ENCODE measurements at regions not wholly inside any gene's neighbourhood (a gene's known extent, or its start where the extent isn't known, plus 50 kb on each side); places are given as distances from the start of the nearest gene placed in this dataset.
A peak's percentile ranks its signal among the peaks of the same experiment; 100 is the strongest.
"Not testable (repeated sequence)": the region's sequence is repeated elsewhere in the genome, so short reads cannot be mapped to it uniquely, and the experiment has no call there.

- TF ChIP-seq, protein P1, sequence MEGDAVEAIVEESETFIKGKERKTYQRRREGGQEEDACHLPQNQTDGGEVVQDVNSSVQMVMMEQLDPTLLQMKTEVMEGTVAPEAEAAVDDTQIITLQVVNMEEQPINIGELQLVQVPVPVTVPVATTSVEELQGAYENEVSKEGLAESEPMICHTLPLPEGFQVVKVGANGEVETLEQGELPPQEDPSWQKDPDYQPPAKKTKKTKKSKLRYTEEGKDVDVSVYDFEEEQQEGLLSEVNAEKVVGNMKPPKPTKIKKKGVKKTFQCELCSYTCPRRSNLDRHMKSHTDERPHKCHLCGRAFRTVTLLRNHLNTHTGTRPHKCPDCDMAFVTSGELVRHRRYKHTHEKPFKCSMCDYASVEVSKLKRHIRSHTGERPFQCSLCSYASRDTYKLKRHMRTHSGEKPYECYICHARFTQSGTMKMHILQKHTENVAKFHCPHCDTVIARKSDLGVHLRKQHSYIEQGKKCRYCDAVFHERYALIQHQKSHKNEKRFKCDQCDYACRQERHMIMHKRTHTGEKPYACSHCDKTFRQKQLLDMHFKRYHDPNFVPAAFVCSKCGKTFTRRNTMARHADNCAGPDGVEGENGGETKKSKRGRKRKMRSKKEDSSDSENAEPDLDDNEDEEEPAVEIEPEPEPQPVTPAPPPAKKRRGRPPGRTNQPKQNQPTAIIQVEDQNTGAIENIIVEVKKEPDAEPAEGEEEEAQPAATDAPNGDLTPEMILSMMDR (IDR thresholded peaks at IDR 0.05; ENCODE audit: control insufficient read depth, insufficient read depth, low read depth, low read length, missing control alignments) = no peak
- no peak overlapping the region for H3K4me3 ChIP-seq (ENCODE audit: control insufficient read depth, low read depth, low read length)
- no peak for DNase-seq (ENCODE audit: low read depth)
Observed at GRCh38 chr1:98286656-98287055, 365.8 kb upstream of the DPYD start.

DNA sequence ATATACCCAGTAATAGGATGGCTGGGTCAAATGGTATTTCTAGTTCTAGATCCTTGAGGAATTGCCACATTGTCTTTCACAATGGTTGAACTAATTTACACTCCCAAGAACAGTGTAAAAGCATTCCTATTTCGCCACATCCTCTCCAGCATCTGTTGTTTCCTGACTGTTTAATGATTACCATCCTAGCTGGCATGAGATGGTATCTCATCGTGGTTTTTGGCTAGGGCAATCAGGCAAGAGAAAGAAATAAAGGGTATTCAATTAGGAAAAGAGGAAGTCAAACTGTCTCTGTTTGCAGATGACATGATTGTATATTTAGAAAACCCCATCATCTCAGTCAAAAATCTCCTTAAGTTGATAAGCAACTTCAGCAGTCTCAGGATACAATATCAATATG lies 364.5 kb upstream of the DPYD start:
- not testable (repeated sequence) for H3K4me3 ChIP-seq (ENCODE audit: control insufficient read depth, low read depth, low read length); DNase-seq (ENCODE audit: low read depth)

GRCh38 chr1:98280049-98280448 lies 359.2 kb upstream of the DPYD start:
- H3K4me3 ChIP-seq (ENCODE audit: control insufficient read depth, low read depth, low read length) = no peak overlapping the region
- TF ChIP-seq, protein P1 (IDR thresholded peaks at IDR 0.05; ENCODE audit: control insufficient read depth, insufficient read depth, low read depth, low read length, missing control alignments) = no peak
- no peak for DNase-seq (ENCODE audit: low read depth)

DNA sequence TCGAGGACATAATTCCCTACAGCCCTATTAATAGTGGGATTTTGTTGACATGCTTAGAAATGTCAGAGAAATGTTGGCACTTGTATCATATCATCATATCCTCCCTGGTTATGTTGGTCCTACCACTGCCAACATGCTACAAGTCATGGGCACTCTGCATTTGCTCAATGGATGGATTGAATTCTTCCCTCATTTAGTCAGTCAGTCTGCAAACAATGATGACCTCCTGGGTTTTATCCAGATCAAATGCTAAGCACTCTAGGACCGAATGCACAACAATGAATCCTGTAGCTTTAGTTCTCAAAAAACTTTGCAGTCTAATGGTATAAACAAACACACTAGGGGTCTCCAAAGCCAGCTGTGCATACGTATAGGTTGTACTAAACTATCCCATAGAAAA lies 357.2 kb upstream of the DPYD start:
- DNase-seq (ENCODE audit: low read depth) = no peak
- TF ChIP-seq, protein P1 (IDR thresholded peaks at IDR 0.05; ENCODE audit: control insufficient read depth, insufficient read depth, low read depth, low read length, missing control alignments) = no peak
- no peak overlapping the region for H3K4me3 ChIP-seq (ENCODE audit: control insufficient read depth, low read depth, low read length)

- no peak overlapping the region for H3K4me3 ChIP-seq (ENCODE audit: control insufficient read depth, low read depth, low read length)
- TF ChIP-seq, protein P1 (IDR thresholded peaks at IDR 0.05; ENCODE audit: control insufficient read depth, insufficient read depth, low read depth, low read length, missing control alignments) = no peak
- peak; percentile 8 for DNase-seq (ENCODE audit: low read depth)
Observed at GRCh38 chr1:98277118-98277517, 356.3 kb upstream of the DPYD start.

DNA sequence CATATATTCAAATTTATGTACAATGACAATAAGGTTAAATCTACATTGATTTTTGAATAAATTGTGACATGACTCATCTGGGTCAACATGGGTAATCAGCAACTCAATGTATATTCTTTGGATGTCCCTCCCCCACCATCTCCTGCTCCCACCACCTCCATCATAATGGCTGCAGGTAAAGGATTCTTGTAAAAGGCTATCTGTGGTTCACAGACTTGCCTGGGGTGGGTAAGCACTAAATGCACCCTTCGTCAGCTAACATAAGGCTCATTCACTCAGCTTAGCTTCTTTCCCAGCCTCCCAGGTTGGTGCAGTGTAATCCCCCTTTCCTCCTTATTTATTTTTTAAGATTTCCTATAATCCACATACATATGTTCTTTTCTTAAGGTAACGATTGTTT lies 355.7 kb upstream of the DPYD start:
- H3K4me3 ChIP-seq (ENCODE audit: control insufficient read depth, low read depth, low read length) = no peak overlapping the region
- TF ChIP-seq, protein P1 (IDR thresholded peaks at IDR 0.05; ENCODE audit: control insufficient read depth, insufficient read depth, low read depth, low read length, missing control alignments) = no peak
- no peak for DNase-seq (ENCODE audit: low read depth)

DNA sequence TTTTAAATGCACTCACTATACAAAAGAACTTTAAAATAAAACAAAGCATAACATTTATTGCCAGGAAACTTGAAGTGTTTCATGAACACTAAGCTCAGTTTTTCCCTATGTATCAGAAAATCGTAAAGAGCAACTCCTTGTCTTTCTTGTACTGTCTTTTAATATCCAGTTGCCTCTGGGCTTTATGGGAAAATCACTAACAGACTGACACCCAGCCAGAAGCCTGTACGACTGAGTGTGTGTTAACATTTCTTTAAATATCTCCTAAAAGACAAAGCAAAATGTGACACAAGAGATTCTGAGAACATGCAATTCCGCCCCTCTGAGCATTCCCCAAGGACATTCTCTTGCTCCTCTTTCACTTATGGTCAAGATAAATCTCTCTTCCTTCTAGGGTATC lies 347.5 kb upstream of the DPYD start:
- DNase-seq (ENCODE audit: low read depth) = no peak
- TF ChIP-seq, protein P1 (IDR thresholded peaks at IDR 0.05; ENCODE audit: control insufficient read depth, insufficient read depth, low read depth, low read length, missing control alignments) = no peak
- no peak overlapping the region for H3K4me3 ChIP-seq (ENCODE audit: control insufficient read depth, low read depth, low read length)
